ENCODE measurements at regions not wholly inside any gene's neighbourhood (a gene's known extent, or its start where the extent isn't known, plus 50 kb on each side); places are given as distances from the start of the nearest gene placed in this dataset.

DNA sequence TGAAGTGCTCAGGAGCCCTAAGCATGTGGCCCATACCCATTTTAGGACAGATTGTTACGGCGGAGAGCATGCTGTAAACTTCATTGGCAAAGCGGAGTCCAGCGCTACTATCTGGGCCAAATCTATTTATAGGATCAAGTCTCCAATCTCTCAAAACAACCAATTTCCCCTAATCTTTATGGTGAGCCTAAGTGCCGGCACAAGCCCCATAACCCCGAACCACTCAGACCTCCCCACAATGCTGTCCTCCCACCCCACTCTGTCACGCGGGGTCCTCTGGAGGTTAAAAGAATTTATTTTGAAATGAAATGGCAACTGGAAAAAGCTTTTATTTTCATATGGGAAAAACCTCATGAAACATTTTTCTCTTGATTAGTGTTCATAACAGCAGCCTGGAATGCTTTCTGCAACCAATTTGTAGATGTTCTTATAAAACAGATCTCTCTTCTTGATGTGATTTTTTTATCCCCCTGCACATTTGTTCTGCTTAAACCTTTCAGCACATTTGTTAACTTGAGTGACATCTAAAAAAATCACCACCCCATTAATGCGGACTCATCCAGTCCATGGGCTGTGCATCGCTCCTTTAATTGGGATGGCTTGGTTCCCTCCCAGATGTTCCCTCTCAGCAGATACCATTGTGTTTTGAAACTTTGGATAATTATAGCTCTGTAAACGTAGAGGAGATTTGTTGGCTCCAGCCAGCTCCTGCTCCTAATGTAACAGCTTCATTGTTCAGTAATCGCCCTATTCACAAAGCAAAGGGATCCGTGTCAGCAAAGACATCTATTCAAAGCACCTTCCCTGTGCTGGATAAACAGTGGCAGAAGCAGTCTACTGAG is 323.6 kb downstream of the CD83 start:
- DNase-seq, result peak; percentile 60 to 72

DNA sequence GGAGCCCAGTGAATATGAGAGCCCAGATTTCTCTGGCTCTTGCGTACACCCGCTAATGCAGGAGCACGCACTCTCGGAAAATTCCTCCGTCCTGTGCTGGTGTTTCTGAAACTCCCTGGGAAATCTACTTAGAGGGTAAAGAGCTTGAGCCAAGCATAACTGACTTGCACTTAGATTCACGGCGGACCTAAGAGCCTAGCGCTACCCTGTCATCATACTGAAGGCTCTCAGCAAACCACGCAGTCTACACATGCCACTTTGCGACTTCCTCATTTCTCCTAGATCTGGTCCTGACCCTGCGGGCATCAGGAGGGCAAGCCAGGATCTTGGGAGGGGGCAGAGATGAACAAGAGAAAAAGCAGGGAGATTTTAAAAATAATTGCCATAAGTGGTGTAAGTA is 324.7 kb downstream of the CD83 start:
- no peak for DNase-seq

DNA sequence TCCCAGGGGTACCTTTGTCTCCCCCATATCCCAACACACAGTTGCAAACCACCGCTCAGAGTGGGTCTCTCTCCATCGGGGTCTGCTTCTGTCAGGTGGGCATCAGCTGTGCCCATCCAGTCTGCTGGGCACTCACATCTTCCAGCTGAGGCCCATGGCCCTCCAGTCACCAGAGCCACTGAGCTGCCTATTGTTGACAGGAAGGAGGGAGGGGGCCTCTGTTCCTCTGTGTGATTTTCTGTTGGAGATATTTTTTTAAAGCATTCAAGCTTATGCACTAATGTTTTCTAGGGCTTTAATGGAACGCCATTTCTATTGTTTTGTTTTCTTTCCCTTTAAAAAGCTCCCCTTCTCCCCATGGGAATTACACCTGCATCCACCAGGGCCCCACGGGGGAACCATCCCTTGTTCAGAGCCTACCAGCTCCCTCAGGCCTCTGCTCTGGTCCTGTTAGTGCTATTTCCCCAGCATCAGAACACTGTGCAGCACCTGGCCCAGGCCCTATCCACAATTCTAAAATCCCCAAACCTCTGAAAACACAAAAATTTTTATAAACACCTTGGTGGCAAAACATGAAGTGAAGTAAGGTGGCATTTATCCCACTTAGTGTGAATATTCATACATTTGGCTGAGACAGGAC is 326.2 kb downstream of the CD83 start:
- DNase-seq, result peak in 1 of 2 experiments; percentile 29

DNA sequence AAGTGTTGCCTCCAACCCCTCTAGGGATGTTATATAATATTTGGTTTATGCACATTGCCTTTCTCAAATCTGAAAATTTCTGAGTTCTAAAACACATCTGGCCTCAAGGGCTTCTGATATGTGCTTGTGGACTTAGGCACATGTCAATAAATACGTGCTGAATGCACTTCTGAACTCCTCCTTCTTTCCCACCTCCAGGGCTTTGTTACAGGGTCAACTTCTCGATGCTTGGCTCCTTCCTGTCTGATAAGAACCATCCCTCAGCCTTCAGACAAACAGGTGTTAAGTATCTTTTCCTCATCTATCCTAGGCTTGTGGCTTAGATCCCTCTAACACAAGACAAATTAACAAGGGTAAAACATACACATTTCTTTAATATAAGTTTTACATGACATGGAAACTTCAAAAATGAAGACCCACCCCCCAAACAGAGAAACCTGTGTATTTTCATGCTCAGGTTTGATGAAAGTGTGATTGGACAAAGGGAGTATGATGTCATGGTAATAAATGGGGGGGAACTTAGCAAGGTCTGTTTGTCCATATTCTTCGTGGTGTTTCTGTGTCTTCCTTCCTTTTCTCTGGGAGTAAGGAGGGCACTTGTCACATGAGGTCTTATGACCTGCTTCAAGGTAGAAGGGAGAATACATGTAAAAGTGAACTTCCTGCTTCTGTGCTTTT is 326.9 kb downstream of the CD83 start:
- no peak for DNase-seq

- no peak for DNase-seq
These were observed 329.7 kb downstream of the CD83 start for GRCh38 chr6:14447240-14447639.

GRCh38 chr6:14448246-14448645 is 330.7 kb downstream of the CD83 start:
- DNase-seq, result no peak

- DNase-seq, result no peak
These were observed 332.5 kb downstream of the CD83 start for GRCh38 chr6:14450133-14450504.

DNA sequence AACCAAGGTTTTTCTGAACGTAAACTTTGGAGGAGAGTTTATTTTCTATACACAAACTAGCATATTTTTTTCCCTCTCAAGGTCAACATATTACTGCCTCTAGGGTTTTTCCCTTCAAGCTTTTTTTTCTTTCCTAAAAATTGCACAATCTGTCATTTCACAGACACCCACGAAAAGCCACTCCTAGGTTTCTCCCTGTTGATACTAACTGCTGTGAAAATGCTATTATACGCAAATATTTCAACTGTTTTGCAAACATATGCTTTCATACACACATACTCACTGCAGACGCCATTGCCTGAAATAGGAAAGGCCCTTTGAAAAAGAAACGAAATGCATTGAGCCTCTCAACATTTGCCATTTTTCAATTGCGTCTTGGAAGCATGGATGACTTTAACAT is 333.0 kb downstream of the CD83 start:
- peak; percentile 35 to 44 for DNase-seq

DNA sequence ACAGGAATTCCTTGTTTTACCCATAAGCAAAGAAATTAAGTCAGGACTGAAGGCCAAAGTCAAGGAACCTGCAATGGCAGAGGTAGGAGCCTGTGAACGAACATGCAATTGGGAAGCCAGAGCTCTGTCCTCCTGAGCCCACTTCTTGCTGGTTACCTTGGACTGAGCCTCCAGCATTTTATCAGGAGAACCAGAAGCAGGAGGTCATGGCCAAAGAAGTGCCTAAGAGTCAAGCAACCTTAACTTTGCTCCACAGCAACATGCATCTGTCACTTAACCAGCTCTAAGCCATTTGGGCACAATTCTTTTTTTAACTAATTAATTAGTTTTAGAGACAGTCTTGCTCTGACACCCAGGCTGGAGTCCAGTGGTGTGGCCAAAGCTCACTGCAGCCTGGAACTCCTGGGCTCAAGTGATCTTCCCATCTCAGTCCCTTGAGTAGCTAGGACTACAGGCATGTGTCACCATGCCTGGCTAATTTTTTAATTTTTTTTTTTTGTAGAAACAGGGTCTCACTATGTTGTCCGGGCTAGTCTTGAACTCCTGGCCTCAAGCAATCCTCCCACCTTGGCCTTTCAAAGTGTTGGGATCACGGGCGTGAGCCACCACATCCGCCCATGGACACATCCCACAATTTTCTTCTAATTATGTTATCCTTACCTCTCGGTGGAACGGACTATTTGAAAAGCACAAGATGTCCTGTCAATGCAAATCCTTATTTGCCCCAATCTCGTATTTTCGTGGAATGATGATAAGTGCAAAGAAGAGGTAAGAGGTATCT is 334.2 kb downstream of the CD83 start:
- no peak for DNase-seq

- no peak for DNase-seq
These were observed 335.3 kb downstream of the CD83 start for GRCh38 chr6:14452567-14453527.

DNA sequence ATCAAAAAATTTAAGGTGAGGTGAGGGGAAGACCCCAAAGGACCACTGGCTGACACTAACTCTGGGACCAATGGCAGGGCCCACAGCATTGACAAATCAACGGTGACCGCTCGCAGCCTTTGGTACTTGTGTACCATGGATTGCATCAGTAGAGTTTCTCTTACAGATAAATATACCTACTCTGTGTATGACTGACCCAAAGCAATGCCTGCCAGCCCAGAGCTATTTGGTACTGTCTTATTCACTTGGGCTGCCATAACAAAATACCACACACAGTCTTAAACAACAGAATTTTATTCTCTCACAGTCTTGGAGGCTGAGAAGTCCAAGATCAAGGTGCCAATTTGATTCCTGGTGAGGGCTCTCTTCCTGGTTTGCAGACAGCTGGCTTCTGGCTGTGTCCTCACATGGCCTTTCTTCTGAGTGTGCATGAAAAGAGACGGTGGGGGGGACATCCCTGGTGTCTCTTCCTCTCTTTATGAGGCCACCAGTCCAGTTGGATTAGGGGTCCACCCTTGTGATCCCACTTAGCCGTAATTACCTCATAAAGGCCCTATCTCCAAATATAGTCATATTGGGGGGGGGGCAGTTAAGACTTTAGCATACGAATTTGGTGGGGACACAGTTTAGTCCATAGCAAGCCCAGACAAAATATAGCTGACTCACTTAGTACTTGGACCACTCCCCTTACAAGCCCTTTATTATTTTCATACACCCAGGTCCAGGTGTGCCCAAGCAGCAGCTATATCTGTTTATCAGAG is 336.3 kb downstream of the CD83 start:
- peak; percentile 9 to 23 for DNase-seq

GRCh38 chr6:14454473-14454775 is 336.9 kb downstream of the CD83 start:
- no peak for DNase-seq

- no peak for DNase-seq
These were observed 337.9 kb downstream of the CD83 start for GRCh38 chr6:14455427-14455826.

DNA sequence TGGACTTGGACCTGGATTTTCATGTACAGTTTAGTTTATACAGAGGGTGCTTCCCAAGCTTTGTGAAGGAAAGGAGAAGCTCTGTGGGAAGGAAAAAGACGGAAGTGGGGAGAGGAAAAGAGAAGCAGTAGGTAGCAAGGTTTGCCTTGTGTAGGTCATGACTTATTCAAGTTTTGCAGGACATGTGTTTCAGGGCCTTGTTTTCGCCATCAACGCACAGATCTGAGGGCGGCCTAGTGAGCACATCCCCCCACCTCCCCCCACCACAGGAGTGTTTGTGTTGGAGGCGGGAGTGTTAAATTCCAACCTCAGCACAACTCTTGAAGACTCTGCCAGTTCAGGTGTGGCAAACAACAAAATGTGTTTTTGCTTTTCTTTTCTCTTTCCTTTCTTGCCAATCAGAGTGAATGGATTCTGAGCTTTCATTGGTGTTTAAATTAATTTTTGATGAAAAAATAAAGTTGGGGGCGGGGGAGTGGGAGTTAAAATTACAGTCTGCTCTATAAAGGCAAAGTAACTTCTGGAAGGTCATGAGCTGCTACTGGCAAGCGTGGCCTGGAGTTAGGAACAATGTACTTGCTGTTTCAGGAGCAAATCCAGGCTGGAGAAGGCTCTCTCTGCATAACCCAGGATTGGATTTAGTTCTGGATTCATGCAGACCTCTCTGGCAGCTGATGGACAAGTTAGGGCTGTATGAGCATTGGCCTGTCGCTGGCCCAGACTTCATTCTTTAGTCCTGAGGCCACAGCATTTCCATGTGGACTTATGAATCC is 338.5 kb downstream of the CD83 start:
- no peak for DNase-seq

- no peak for DNase-seq
These were observed 339.4 kb downstream of the CD83 start for GRCh38 chr6:14456941-14457340.

DNA sequence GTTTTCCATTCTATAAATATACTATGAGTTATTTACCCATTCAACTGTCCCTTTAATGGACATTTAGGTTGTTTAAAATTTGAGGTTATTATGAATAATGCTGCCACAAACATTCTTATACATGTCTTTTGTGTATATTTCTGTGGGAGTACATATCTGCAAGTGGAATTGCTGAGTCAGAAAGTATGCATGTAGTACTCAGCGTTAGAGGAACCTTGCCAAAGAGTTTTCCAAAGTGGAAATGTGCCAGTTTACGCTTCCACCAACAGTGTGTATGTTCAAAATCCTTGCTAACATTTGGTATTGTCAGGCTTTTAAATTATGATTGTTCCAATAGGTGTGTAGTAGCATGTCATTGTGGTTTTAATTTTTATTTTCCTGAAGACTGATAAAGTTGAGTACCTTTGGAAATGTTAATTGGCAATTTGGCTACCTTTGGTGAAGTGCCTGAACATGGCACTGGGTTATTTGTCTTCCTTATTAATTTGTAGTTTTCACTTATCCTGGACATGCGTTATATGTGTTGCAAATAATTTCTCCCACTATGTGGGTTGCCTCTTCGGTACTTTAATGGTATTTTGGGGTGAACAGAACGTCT is 341.2 kb downstream of the CD83 start:
- peak in 1 of 2 experiments; percentile 54 for DNase-seq

DNA sequence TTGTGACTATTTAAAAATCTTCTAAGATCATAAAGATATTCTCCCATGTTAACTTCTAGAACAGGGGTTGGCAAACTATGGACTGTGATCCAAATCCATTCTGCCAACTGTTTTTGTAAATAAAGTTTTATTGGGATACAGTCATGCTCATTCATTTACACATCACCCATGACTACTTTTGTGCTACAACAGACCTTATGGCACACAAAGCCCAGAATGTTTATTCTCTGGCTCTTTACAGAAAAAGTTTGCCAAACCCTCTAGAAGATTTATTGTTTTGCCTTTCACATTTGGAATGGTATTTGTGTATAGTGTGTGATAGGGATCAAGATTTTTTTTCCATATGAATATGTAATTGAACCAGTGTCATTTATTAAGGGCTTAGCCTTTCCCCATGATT is 341.7 kb downstream of the CD83 start:
- no peak for DNase-seq

- no peak for DNase-seq
These were observed 343.0 kb downstream of the CD83 start for GRCh38 chr6:14460556-14460955.

GRCh38 chr6:14462135-14462534 is 344.6 kb downstream of the CD83 start:
- no peak for DNase-seq

- no peak for DNase-seq
These were observed 345.0 kb downstream of the CD83 start for GRCh38 chr6:14462566-14462965.

All from NCI-H526 (cell line).